SU-DHL-6 (cell line): ENCODE measurements at regions not wholly inside any gene's neighbourhood (a gene's known extent, or its start where the extent isn't known, plus 50 kb on each side); places are given as distances from the start of the nearest gene placed in this dataset.
"Not testable (repeated sequence)": the region's sequence is repeated elsewhere in the genome, so short reads cannot be mapped to it uniquely, and the experiment has no call there.

ENCODE experiments used
- CTCF ChIP-seq: fragments of 200-600 bp; sonication (generic); IDR thresholded peaks from one replicate; pipeline ENCODE4 v1.5.1; 2017; ENCODE audit warnings: antibody characterized with exemption, mild to moderate bottlenecking, low read length, moderate library complexity; ENCODE audit not compliant: insufficient read depth, poor library complexity, severe bottlenecking
- EZH2phosphoT487 ChIP-seq: fragments of 200-600 bp; sonication (generic), shearing (Covaris generic); conservative IDR thresholded peaks from 2 replicates; pipeline ENCODE4 v1.6.1; 2018; ENCODE audit warnings: mild to moderate bottlenecking, antibody characterized with exemption, low read length, moderate library complexity, mixed read lengths

- TF ChIP-seq CTCF, EZH2phosphoT487: not testable (repeated sequence)
Observed at GRCh38 chr7:57243551-57243950, 111.3 kb upstream of the ZNF479 start.
